Endothelial cell of umbilical vein (primary cell): ENCODE measurements at regions not wholly inside any gene's neighbourhood (a gene's known extent, or its start where the extent isn't known, plus 50 kb on each side); places are given as distances from the start of the nearest gene placed in this dataset.

Source experiments
- BruUV-seq: library from RNA; stranded (reverse); fragments of 400-500 nt; replicated peaks from 2 replicates; lab custom pipeline; 2021; lab: Mats Ljungman, UMichigan
- CTCF ChIA-PET: fragments of 300-600, 350-600 bp; sonication (Branson Sonifier 250); formaldehyde crosslinking; loops from one replicate; lab custom pipeline; 2021; ENCODE audit warnings: antibody characterized with exemption, inconsistent platforms; lab: Charles Lee
- POLR2A ChIA-PET: fragments of 300-600, 350-600 bp; sonication (Branson Sonifier 250); formaldehyde crosslinking; loops from one replicate; lab custom pipeline; 2021; ENCODE audit warnings: antibody characterized with exemption, inconsistent platforms; lab: Charles Lee
- DNase-seq: peaks from one replicate; pipeline ENCODE4 v3.0.0-alpha.2; 2011; ENCODE audit warnings: low read depth, low spot score
- FAIRE-seq: peaks from 2 replicates; lab custom pipeline; 2011; peaks lifted over from hg19 to GRCh38; lab: Jason Lieb, UNC
- H2AFZ ChIP-seq: 2 replicates; pipeline ENCODE4 v1.6.0; 2012; ENCODE audit warnings: low read depth, low read length, control low read depth, inconsistent platforms
- H3K27ac ChIP-seq: 2 replicates; pipeline ENCODE4 v1.5.1; 2011; ENCODE audit warnings: low read depth, mild to moderate bottlenecking, control low read depth, low read length, moderate library complexity; ENCODE audit not compliant: insufficient read depth
- H3K27me3 ChIP-seq, 2 experiments: 2 replicates each; pipeline versions ENCODE4 v1.6.0 to v1.6.1; 2011; ENCODE audit warnings: low read length in 2 of 2, mixed read lengths in 1 of 2; ENCODE audit not compliant: control insufficient read depth in 2 of 2, insufficient read depth in 2 of 2
- H3K36me3 ChIP-seq, 2 experiments: 2 replicates in 1 of 2; 3 replicates in 1 of 2; pipeline ENCODE4 v1.5.1; 2011; ENCODE audit warnings: low read length in 2 of 2, mild to moderate bottlenecking in 1 of 2, moderate library complexity in 1 of 2; ENCODE audit not compliant: control insufficient read depth in 2 of 2, insufficient read depth in 2 of 2; ENCODE audit errors: extremely low read depth in 1 of 2
- H3K4me1 ChIP-seq: 3 replicates; pipeline ENCODE4 v1.5.1; 2011; ENCODE audit warnings: mild to moderate bottlenecking, low read length; ENCODE audit not compliant: control insufficient read depth, insufficient read depth; ENCODE audit errors: extremely low read depth
- H3K4me2 ChIP-seq: 2 replicates; pipeline ENCODE4 v1.6.1; 2011; ENCODE audit warnings: low read length, control low read depth, mixed read lengths; ENCODE audit not compliant: insufficient read depth
- H3K4me3 ChIP-seq, 3 experiments: fragments of 200-600 bp in 1 of 3; sonication (generic), shearing (Covaris generic) in 1 of 3; replicated peaks in 1 of 3; 2 replicates each; pipeline ENCODE4 v1.5.1; 2011 to 2016; ENCODE audit warnings: control low read depth in 3 of 3, low read length in 3 of 3, mild to moderate bottlenecking in 2 of 3, inconsistent platforms in 1 of 3, low read depth in 1 of 3, moderate library complexity in 1 of 3; ENCODE audit not compliant: insufficient read depth in 1 of 3
- H3K79me2 ChIP-seq: 2 replicates; pipeline ENCODE4 v1.6.0; 2012; ENCODE audit warnings: low read length, inconsistent platforms; ENCODE audit not compliant: control insufficient read depth, insufficient read depth
- H3K9ac ChIP-seq: replicated peaks from 2 replicates; pipeline ENCODE3; 2011; ENCODE audit warnings: low read length, control low read depth; ENCODE audit not compliant: insufficient read depth; ENCODE audit errors: extremely low read depth
- H3K9me1 ChIP-seq: replicated peaks from 3 replicates; pipeline ENCODE4 v1.6.0; 2011; ENCODE audit warnings: mild to moderate bottlenecking, low read length; ENCODE audit not compliant: control insufficient read depth, insufficient read depth; ENCODE audit errors: extremely low read depth
- H3K9me3 ChIP-seq: replicated peaks from 2 replicates; pipeline ENCODE4 v1.5.1; 2012; ENCODE audit warnings: low read length, inconsistent platforms; ENCODE audit not compliant: control insufficient read depth, insufficient read depth
- H4K20me1 ChIP-seq: replicated peaks from 2 replicates; pipeline ENCODE3; 2011; ENCODE audit warnings: mild to moderate bottlenecking, low read length; ENCODE audit not compliant: control insufficient read depth, insufficient read depth; ENCODE audit errors: extremely low read depth
- EZH2 ChIP-seq: IDR thresholded peaks from 2 replicates; pipeline ENCODE4 v1.6.1; 2012; ENCODE audit warnings: borderline replicate concordance, low read depth, mild to moderate bottlenecking, moderate library complexity, low read length, inconsistent platforms; ENCODE audit not compliant: severe bottlenecking
- GATA2 ChIP-seq: IDR thresholded peaks from 2 replicates; pipeline ENCODE4 v1.7.0; 2011; ENCODE audit warnings: low read depth, mild to moderate bottlenecking, moderate library complexity, mixed read lengths, low read length; ENCODE audit not compliant: insufficient read length, insufficient read depth
- JUN ChIP-seq: IDR thresholded peaks from 2 replicates; pipeline ENCODE4 v1.6.1; 2011; ENCODE audit warnings: borderline replicate concordance, low read depth; ENCODE audit not compliant: insufficient read length, insufficient read depth
- POLR2AphosphoS5 ChIP-seq: IDR thresholded peaks from 2 replicates; pipeline ENCODE4 v1.6.1; 2012; ENCODE audit warnings: low read depth, mild to moderate bottlenecking, control low read depth, low read length, moderate library complexity; ENCODE audit not compliant: insufficient read depth
- dilution Hi-C: fragments of 300-500 bp; cut with MboI; formaldehyde crosslinking; loops from one replicate; pipeline ENCODE4 v1.15.0; 2019; ENCODE audit warnings: low sequenced_read_pairs; ENCODE audit not compliant: extremely low pct_ligation_motif_present
- intact Hi-C: fragments of 100-400 bp; cut with micrococcal nuclease; formaldehyde crosslinking; loops from one replicate; pipeline ENCODE4 v1.10.0; 2022
- TF ChIP-seq, protein P1 (sequence below), 2 donors: IDR thresholded peaks; 1 replicate in 1 of 2; 2 replicates in 1 of 2; pipeline ENCODE4 v1.5.1; 2011; ENCODE audit warnings: low read length in 2 of 2, mild to moderate bottlenecking in 2 of 2, moderate library complexity in 2 of 2, control low read depth in 1 of 2, inconsistent platforms in 1 of 2, low read depth in 1 of 2; ENCODE audit not compliant: insufficient read depth in 1 of 2; ENCODE audit errors: extremely low read depth in 1 of 2

DNA sequence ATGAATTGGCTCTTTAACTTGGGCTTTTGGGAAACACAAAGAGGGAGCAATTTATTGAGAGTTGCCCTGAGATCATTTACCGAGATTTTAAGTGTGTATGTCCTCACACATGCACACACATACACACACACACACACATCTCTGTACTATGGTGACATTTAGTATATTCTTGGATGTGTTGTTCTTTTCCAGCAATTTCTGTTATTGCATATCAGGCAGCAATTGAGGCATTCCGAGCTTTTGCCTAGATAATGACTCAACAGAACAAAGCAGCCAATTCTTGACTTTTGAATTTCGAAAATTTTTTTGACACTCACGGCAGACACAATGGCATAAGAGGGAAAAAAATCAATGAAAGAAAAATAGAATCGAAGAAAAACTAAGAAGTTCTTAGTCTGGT is 248.5 kb downstream of the DUSP6 start:
- H3K4me1 ChIP-seq = no peaks in the 10 kb centered on the region
- dilution Hi-C loops = no loop called here
- ChIA-PET CTCF (interaction anchor here (1.4 kb wide), 1 partner anchor 16 kb away, joined by 4 read pairs; no protein-coding TSS in a partner anchor), POLR2A (no interaction called here)
- no peak overlapping the region for H3K4me2 ChIP-seq
- FAIRE-seq (no peak), DNase-seq (no peak)
- no peak overlapping the region for H3K27ac ChIP-seq
- no TSS peak for BruUV-seq
- intact Hi-C loops = no loop called here
- no peaks in the 10 kb centered on the region for H3K79me2 ChIP-seq
- H3K9me1 ChIP-seq = no peaks in the 10 kb centered on the region
- H3K27me3 ChIP-seq = no peaks in the 10 kb centered on the region
- no peaks in the 10 kb centered on the region for H4K20me1 ChIP-seq
- no peak overlapping the region for H3K4me3 ChIP-seq
- H3K9me3 ChIP-seq = no peaks in the 10 kb centered on the region
- H3K36me3 ChIP-seq = no peaks in the 10 kb centered on the region
- no peak overlapping the region for H3K9ac ChIP-seq
- TF ChIP-seq, protein P1, sequence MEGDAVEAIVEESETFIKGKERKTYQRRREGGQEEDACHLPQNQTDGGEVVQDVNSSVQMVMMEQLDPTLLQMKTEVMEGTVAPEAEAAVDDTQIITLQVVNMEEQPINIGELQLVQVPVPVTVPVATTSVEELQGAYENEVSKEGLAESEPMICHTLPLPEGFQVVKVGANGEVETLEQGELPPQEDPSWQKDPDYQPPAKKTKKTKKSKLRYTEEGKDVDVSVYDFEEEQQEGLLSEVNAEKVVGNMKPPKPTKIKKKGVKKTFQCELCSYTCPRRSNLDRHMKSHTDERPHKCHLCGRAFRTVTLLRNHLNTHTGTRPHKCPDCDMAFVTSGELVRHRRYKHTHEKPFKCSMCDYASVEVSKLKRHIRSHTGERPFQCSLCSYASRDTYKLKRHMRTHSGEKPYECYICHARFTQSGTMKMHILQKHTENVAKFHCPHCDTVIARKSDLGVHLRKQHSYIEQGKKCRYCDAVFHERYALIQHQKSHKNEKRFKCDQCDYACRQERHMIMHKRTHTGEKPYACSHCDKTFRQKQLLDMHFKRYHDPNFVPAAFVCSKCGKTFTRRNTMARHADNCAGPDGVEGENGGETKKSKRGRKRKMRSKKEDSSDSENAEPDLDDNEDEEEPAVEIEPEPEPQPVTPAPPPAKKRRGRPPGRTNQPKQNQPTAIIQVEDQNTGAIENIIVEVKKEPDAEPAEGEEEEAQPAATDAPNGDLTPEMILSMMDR (IDR thresholded peaks at IDR 0.05; ENCODE audit: extremely low read depth in 1 of 2, insufficient read depth in 1 of 2, low read depth in 1 of 2, low read length in 2 of 2) = no peak
- H2AFZ ChIP-seq = no peak overlapping the region

DNA sequence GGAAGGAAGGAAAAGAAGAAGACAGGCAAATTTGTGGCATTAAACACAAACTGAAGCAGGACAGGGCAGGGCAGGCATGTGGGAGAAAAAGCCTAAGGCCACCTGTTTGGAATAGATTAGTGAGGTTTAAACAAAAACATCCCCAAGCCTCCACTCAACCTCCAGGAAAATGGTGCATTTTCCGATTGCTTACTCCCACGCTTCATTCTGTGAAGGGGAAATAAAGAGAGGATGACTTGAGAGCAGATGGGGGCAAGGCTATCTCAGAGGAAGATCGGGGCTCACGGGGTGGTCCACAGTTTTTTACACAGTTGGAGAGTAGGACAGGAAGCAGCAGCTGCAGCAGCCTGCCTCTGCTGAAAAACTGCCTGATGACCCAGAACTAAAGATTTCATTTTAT is 250.9 kb downstream of the DUSP6 start:
- H3K27ac ChIP-seq = no peak overlapping the region
- FAIRE-seq (peak; percentile 54), DNase-seq (peak; percentile 63)
- no peaks in the 10 kb centered on the region for H3K27me3 ChIP-seq
- intact Hi-C loops = no loop called here
- no peaks in the 10 kb centered on the region for H3K79me2 ChIP-seq
- no peaks in the 10 kb centered on the region for H3K36me3 ChIP-seq
- no TSS peak for BruUV-seq
- H3K4me2 ChIP-seq = no peak overlapping the region
- ChIA-PET POLR2A (no interaction called here), CTCF (no interaction called here)
- H3K4me3 ChIP-seq = no peak overlapping the region
- H4K20me1 ChIP-seq = no peaks in the 10 kb centered on the region
- no peak overlapping the region for H3K9ac ChIP-seq
- no peak for TF ChIP-seq GATA2
- no peak for TF ChIP-seq POLR2AphosphoS5
- no peak for TF ChIP-seq EZH2
- no peak for TF ChIP-seq JUN
- TF ChIP-seq, protein P1 (IDR thresholded peaks at IDR 0.05; ENCODE audit: extremely low read depth in 1 of 2, insufficient read depth in 1 of 2, low read depth in 1 of 2, low read length in 2 of 2) = no peak
- dilution Hi-C loops = no loop called here
- peak overlapping the region; percentile 52 for H2AFZ ChIP-seq
- no peaks in the 10 kb centered on the region for H3K9me3 ChIP-seq
- no peaks in the 10 kb centered on the region for H3K9me1 ChIP-seq
- no peaks in the 10 kb centered on the region for H3K4me1 ChIP-seq
